Activated naive CD4-positive, alpha-beta T cell treated with anti-CD3 and anti-CD28 coated beads, Interleukin-2, amount 50 U/mL, for 24 hours (primary cell): ENCODE measurements at regions not wholly inside any gene's neighbourhood (a gene's known extent, or its start where the extent isn't known, plus 50 kb on each side); places are given as distances from the start of the nearest gene placed in this dataset.
"Not testable (repeated sequence)": the region's sequence is repeated elsewhere in the genome, so short reads cannot be mapped to it uniquely, and the experiment has no call there.

ENCODE experiments used
- H3K27ac Mint-ChIP-seq: one replicate; pipeline ENCODE4 v1.8.0; 2021; ENCODE audit warnings: mild to moderate bottlenecking, mixed read lengths
- H3K27me3 Mint-ChIP-seq: one replicate; pipeline ENCODE4 v1.8.0; 2021; ENCODE audit warnings: mixed read lengths
- H3K36me3 Mint-ChIP-seq: one replicate; pipeline ENCODE4 v1.8.0; 2021; ENCODE audit warnings: mixed read lengths
- H3K4me1 Mint-ChIP-seq: one replicate; pipeline ENCODE4 v1.8.0; 2021; ENCODE audit warnings: mixed read lengths
- H3K4me3 Mint-ChIP-seq: one replicate; pipeline ENCODE4 v1.8.0; 2021; ENCODE audit warnings: mild to moderate bottlenecking, mixed read lengths
- H3K9me3 Mint-ChIP-seq: one replicate; pipeline ENCODE4 v1.8.0; 2021; ENCODE audit warnings: mixed read lengths

GRCh38 chr6:12545619-12546409 is 170.8 kb upstream of the PHACTR1 start:
- Mint-ChIP-seq H3K27me3 (peaks cover 13% of the 10 kb centered on the region), H3K4me3 (no peak overlapping the region), H3K9me3 (peaks cover 3% of the 10 kb centered on the region), H3K4me1 (no peaks in the 10 kb centered on the region), H3K36me3 (no peaks in the 10 kb centered on the region), H3K27ac (no peak overlapping the region)

DNA sequence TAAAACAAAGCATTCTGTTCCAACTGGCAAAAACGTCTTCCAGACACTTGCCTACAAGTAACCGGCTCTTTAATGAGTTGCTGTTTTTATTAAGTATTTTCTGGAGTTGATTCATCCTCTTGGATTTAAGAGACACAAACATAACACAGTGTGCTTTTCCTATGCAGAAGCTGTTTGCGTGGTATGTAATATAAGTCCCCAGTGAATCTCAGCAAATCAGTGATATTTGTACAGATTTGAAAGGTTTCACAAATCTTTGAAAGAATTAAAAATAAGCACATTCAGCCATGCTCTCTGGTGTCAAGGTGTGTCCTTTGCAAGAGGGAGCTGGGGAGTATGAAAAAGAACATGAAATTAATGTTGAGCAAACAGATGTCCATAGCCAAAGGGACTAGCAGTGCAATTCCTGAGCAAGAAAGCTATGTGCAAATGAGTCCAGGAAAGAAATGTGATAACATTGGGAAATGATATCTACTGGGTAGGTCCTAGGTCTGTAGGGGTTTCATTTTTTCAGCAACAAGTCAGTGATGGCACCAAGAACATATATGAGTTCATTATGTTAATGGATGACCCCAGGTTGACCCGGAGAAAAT is 170.1 kb upstream of the PHACTR1 start:
- Mint-ChIP-seq H3K27ac (no peak overlapping the region), H3K9me3 (peaks cover 3% of the 10 kb centered on the region), H3K4me1 (no peaks in the 10 kb centered on the region), H3K36me3 (no peaks in the 10 kb centered on the region), H3K27me3 (peaks cover 13% of the 10 kb centered on the region), H3K4me3 (no peak overlapping the region)

GRCh38 chr6:12548526-12548925 is 168.0 kb upstream of the PHACTR1 start:
- no peaks in the 10 kb centered on the region for H3K4me1 Mint-ChIP-seq
- no peaks in the 10 kb centered on the region for H3K36me3 Mint-ChIP-seq
- no peak overlapping the region for H3K4me3 Mint-ChIP-seq
- no peak overlapping the region for H3K27ac Mint-ChIP-seq
- peaks cover 13% of the 10 kb centered on the region for H3K27me3 Mint-ChIP-seq
- peaks cover 3% of the 10 kb centered on the region for H3K9me3 Mint-ChIP-seq

DNA sequence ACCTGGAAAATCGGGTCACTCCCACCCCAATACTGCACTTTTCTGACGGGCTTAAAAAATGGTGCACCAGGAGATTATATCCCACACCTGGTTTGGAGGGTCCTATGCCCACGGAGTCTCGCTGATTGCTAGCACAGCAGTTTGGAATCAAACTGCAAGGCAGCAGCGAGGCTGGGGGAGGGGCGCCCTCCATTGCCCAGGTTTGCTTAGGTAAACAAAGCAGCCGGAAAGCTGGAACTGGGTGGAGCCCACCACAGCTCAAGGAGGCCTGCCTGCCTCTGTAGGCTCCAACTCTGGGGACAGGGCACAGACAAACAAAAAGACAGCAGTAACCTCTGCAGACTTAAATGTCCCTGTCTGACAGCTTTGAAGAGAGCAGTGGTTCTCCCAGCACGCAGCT is 167.1 kb upstream of the PHACTR1 start:
- not testable (repeated sequence) for H3K36me3 Mint-ChIP-seq, H3K9me3 Mint-ChIP-seq, H3K27ac Mint-ChIP-seq, H3K4me3 Mint-ChIP-seq, H3K4me1 Mint-ChIP-seq
- H3K27me3 Mint-ChIP-seq: peaks cover 13% of the 10 kb centered on the region

GRCh38 chr6:12554820-12555219 is 161.7 kb upstream of the PHACTR1 start:
- not testable (repeated sequence) for H3K9me3 Mint-ChIP-seq, H3K27ac Mint-ChIP-seq, H3K27me3 Mint-ChIP-seq, H3K4me3 Mint-ChIP-seq, H3K36me3 Mint-ChIP-seq, H3K4me1 Mint-ChIP-seq

DNA sequence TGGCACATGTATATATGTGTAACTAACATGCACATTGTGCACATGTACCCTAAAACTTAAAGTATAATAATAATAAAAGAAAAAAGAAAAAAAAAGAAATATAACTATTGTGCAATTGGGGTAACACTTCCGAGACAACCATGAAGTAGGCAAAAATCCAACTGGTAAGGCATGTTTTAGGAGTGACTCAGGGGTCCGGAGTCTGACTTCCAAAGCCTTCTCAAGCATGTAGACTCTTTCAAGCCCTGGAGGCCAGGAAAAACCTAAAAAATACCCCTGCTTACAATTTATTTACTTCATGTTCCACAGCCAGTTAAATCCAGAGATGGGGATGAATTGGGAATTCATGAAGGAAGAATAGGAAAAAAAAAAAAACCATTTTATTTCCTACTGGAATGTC is 161.3 kb upstream of the PHACTR1 start:
- H3K4me1 Mint-ChIP-seq: no peaks in the 10 kb centered on the region
- peaks cover 3% of the 10 kb centered on the region for H3K27me3 Mint-ChIP-seq
- H3K36me3 Mint-ChIP-seq: no peaks in the 10 kb centered on the region
- no peak overlapping the region for H3K4me3 Mint-ChIP-seq
- no peaks in the 10 kb centered on the region for H3K9me3 Mint-ChIP-seq
- no peak overlapping the region for H3K27ac Mint-ChIP-seq

- no peaks in the 10 kb centered on the region for H3K9me3 Mint-ChIP-seq
- peaks cover 3% of the 10 kb centered on the region for H3K27me3 Mint-ChIP-seq
- H3K36me3 Mint-ChIP-seq: no peaks in the 10 kb centered on the region
- H3K27ac Mint-ChIP-seq: no peak overlapping the region
- no peak overlapping the region for H3K4me3 Mint-ChIP-seq
- no peaks in the 10 kb centered on the region for H3K4me1 Mint-ChIP-seq
Observed at GRCh38 chr6:12555781-12556180, 160.8 kb upstream of the PHACTR1 start.

- no peak overlapping the region for H3K4me3 Mint-ChIP-seq
- no peaks in the 10 kb centered on the region for H3K36me3 Mint-ChIP-seq
- H3K4me1 Mint-ChIP-seq: no peaks in the 10 kb centered on the region
- H3K27ac Mint-ChIP-seq: no peak overlapping the region
- peaks cover 6% of the 10 kb centered on the region for H3K27me3 Mint-ChIP-seq
- peaks cover 5% of the 10 kb centered on the region for H3K9me3 Mint-ChIP-seq
Observed at GRCh38 chr6:12557765-12558164, 158.8 kb upstream of the PHACTR1 start.

DNA sequence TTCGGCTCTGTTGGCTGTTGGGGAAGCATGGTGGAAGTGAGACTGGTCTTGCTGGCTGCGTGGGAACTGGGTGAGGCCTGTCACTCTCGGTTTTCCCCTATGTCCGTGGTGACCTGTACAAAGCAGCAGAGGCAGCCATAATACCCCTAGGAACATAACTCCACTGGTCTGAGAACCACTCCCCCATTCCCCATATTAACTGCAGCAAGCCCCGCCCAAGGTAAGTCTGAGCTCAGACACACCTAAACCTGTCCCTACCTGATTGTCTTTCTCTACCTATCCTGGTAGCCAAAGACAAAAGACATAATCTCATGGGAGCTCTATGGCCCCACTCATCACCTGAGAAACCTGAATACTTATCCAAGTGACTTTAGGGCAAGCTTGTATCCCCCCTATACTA is 156.3 kb upstream of the PHACTR1 start:
- no peak overlapping the region for H3K4me3 Mint-ChIP-seq
- no peaks in the 10 kb centered on the region for H3K36me3 Mint-ChIP-seq
- peaks cover 10% of the 10 kb centered on the region for H3K27me3 Mint-ChIP-seq
- no peaks in the 10 kb centered on the region for H3K4me1 Mint-ChIP-seq
- H3K9me3 Mint-ChIP-seq: peaks cover 11% of the 10 kb centered on the region
- H3K27ac Mint-ChIP-seq: no peak overlapping the region

DNA sequence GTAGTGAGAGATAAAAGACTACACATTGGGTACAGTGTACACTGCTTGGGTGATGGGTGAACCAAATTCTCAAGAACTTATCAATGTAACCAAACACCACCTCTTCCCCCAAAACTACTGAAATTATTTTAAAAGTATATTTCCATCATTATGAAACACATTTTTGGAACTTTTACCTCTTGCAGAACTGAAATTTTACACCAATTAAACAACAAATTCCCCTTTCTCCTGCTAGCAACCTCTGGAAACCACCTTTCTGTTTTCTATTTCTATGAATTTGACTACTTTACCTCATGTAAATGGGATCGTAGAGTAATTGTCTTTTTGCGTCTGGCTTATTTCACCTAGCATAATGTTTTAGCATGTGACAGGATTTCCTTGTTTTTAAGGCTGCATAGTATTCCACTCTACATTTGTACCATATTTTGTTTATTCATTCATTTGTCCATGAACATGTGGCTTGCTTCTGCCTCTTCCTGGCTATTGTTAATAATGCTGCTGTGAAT is 149.9 kb upstream of the PHACTR1 start:
- Mint-ChIP-seq H3K27me3 (peaks cover 7% of the 10 kb centered on the region), H3K9me3 (peaks cover 8% of the 10 kb centered on the region), H3K4me3 (no peak overlapping the region), H3K27ac (no peak overlapping the region), H3K4me1 (no peaks in the 10 kb centered on the region), H3K36me3 (no peaks in the 10 kb centered on the region)

DNA sequence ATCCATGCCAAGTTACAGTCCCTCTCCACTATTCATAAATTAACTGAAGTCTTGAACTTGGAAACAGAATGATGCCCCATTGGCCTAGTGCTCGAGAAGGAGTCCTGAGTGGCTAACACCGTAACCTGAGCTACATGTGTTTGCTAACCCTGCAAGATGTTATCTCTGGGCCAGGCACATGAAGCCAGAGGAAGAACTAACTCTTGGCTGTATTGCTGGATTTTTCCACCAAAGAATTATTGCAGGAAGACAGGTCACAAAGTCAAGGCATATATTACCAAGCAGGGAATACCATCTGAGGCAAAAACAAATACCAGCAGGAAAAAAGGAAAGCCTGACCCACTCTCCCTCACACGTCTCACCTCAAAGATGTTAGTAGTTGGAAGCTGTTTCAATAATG is 148.9 kb upstream of the PHACTR1 start:
- Mint-ChIP-seq H3K27ac (no peak overlapping the region), H3K9me3 (peaks cover 6% of the 10 kb centered on the region), H3K4me1 (no peaks in the 10 kb centered on the region), H3K4me3 (no peak overlapping the region), H3K36me3 (no peaks in the 10 kb centered on the region), H3K27me3 (peaks cover 7% of the 10 kb centered on the region)

- H3K27ac Mint-ChIP-seq: no peak overlapping the region
- no peaks in the 10 kb centered on the region for H3K36me3 Mint-ChIP-seq
- peaks cover 6% of the 10 kb centered on the region for H3K9me3 Mint-ChIP-seq
- H3K4me1 Mint-ChIP-seq: no peaks in the 10 kb centered on the region
- H3K27me3 Mint-ChIP-seq: peaks cover 7% of the 10 kb centered on the region
- no peak overlapping the region for H3K4me3 Mint-ChIP-seq
Observed at GRCh38 chr6:12569646-12570045, 146.9 kb upstream of the PHACTR1 start.

DNA sequence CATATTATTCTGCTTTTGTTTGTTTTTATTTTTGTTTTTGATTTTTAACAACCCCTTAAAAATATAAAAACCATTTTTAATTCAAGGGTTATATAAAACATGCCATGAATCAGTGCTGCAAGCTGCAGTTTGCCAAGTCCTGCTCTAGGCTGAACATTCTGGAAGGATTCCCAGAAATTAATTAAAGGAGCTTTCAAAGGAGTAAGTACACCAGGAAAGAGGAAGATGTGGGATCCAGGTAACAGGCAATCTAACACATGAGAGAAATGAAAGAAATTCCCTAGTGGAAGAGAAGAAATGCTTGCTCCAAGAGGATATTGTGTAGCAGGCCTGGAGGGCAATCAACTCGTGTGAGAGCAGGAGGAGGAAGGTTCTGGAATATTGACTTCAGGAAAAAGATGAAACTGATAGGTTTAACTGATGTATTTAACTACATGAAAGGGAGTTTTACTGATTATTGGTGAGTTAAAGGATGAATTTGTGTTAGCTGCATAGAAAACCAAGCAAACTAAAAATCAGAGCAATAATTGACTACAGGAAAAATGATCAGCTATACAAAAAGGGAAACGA is 146.0 kb upstream of the PHACTR1 start:
- Mint-ChIP-seq H3K9me3 (no peaks in the 10 kb centered on the region), H3K4me3 (no peak overlapping the region), H3K27ac (no peak overlapping the region), H3K4me1 (no peaks in the 10 kb centered on the region), H3K27me3 (peaks cover 2% of the 10 kb centered on the region), H3K36me3 (no peaks in the 10 kb centered on the region)

- no peaks in the 10 kb centered on the region for H3K4me1 Mint-ChIP-seq
- no peaks in the 10 kb centered on the region for H3K36me3 Mint-ChIP-seq
- H3K27ac Mint-ChIP-seq: no peak overlapping the region
- peaks cover under 1% of the 10 kb centered on the region for H3K27me3 Mint-ChIP-seq
- H3K9me3 Mint-ChIP-seq: no peaks in the 10 kb centered on the region
- H3K4me3 Mint-ChIP-seq: no peak overlapping the region
Observed at GRCh38 chr6:12572896-12573827, 143.4 kb upstream of the PHACTR1 start.

GRCh38 chr6:12575961-12576360 is 140.6 kb upstream of the PHACTR1 start:
- no peaks in the 10 kb centered on the region for H3K4me1 Mint-ChIP-seq
- no peak overlapping the region for H3K27ac Mint-ChIP-seq
- H3K36me3 Mint-ChIP-seq: no peaks in the 10 kb centered on the region
- no peaks in the 10 kb centered on the region for H3K9me3 Mint-ChIP-seq
- H3K4me3 Mint-ChIP-seq: no peak overlapping the region
- peaks cover 2% of the 10 kb centered on the region for H3K27me3 Mint-ChIP-seq
